ENCODE measurements at regions not wholly inside any gene's neighbourhood (a gene's known extent, or its start where the extent isn't known, plus 50 kb on each side); places are given as distances from the start of the nearest gene placed in this dataset.

DNA sequence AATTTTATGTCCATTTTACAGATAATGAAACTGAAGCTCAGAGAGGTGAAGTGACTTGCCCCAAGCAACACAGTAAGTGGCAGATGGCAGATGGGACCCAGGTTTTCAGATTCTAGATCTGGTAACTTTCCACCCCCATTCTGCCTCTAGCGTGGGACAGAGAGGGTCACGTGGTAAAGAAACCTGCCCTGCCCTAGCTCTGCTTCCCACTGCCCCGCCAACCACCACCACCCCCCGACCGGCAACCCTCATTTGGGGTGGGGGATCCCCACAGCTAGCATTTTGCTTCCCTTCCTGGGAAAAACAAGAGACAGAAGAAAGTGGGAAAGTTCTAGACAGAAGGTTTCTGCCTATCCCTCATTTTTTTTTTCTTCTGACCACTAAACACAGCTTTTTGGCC, 172.5 kb downstream of the ACTL7B start:
- TF ChIP-seq, protein P1, sequence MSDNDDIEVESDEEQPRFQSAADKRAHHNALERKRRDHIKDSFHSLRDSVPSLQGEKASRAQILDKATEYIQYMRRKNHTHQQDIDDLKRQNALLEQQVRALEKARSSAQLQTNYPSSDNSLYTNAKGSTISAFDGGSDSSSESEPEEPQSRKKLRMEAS (IDR thresholded peaks at IDR 0.05; ENCODE audit: insufficient read depth, insufficient read length) = no peak
- TF ChIP-seq, protein P2, sequence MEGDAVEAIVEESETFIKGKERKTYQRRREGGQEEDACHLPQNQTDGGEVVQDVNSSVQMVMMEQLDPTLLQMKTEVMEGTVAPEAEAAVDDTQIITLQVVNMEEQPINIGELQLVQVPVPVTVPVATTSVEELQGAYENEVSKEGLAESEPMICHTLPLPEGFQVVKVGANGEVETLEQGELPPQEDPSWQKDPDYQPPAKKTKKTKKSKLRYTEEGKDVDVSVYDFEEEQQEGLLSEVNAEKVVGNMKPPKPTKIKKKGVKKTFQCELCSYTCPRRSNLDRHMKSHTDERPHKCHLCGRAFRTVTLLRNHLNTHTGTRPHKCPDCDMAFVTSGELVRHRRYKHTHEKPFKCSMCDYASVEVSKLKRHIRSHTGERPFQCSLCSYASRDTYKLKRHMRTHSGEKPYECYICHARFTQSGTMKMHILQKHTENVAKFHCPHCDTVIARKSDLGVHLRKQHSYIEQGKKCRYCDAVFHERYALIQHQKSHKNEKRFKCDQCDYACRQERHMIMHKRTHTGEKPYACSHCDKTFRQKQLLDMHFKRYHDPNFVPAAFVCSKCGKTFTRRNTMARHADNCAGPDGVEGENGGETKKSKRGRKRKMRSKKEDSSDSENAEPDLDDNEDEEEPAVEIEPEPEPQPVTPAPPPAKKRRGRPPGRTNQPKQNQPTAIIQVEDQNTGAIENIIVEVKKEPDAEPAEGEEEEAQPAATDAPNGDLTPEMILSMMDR (IDR thresholded peaks at IDR 0.05; ENCODE audit: extremely low read depth in 1 of 2, insufficient read depth in 1 of 2, low read depth in 1 of 2, low read length in 2 of 2) = no peak
- no peak for TF ChIP-seq EZH2 (IDR thresholded peaks at IDR 0.05; ENCODE audit: borderline replicate concordance, low read depth, low read length, severe bottlenecking)

All from endothelial cell of umbilical vein (primary cell).